ENCODE measurements at regions not wholly inside any gene's neighbourhood (a gene's known extent, or its start where the extent isn't known, plus 50 kb on each side); places are given as distances from the start of the nearest gene placed in this dataset.

- Histone ChIP-seq H4K20me1 (replicated peaks in 1 of 2; ENCODE audit: control insufficient read depth in 1 of 2, insufficient read depth in 2 of 2, low read length in 2 of 2) (no peaks in the 10 kb centered on the region), H3K27me3 (replicated peaks in 1 of 4; ENCODE audit: control insufficient read depth in 3 of 4, extremely low read depth in 1 of 4, insufficient read depth in 3 of 4, low read length in 3 of 4) (no peaks in the 10 kb centered on the region), H3K36me3 (ENCODE audit: control insufficient read depth in 2 of 4, insufficient read depth in 4 of 4, low read length in 3 of 4) (no peaks in the 10 kb centered on the region), H3K23me2 (ENCODE audit: low read depth, low read length) (no peaks in the 10 kb centered on the region), H3K27ac (ENCODE audit: low read depth, low read length) (no peak overlapping the region), H2BK15ac (ENCODE audit: low read length) (no peak overlapping the region), H4K8ac (ENCODE audit: extremely low read depth, insufficient read depth, low read length) (no peak overlapping the region), H3K79me1 (ENCODE audit: low read depth, low read length) (no peaks in the 10 kb centered on the region), H2BK12ac (ENCODE audit: low read depth, low read length) (no peak overlapping the region), H4K5ac (ENCODE audit: insufficient read length, low read depth, low read length) (no peak overlapping the region), H3K23ac (ENCODE audit: insufficient read length) (no peak overlapping the region), H2AFZ (ENCODE audit: low read length) (no peak overlapping the region), H3K79me2 (ENCODE audit: control insufficient read depth in 1 of 2, insufficient read depth in 2 of 2, low read length in 2 of 2) (no peaks in the 10 kb centered on the region), H2BK20ac (ENCODE audit: low read length) (no peak overlapping the region), H4K91ac (replicated peaks; ENCODE audit: insufficient read length, low read length) (no peak overlapping the region), H3K56ac (replicated peaks; ENCODE audit: insufficient read length, low read depth, low read length) (no peak overlapping the region), H3K4me2 (ENCODE audit: insufficient read depth in 1 of 2, low read depth in 2 of 2, low read length in 2 of 2) (no peak overlapping the region), H3K4ac (replicated peaks; ENCODE audit: insufficient read length, low read depth, low read length) (no peak overlapping the region), H3K18ac (ENCODE audit: extremely low read depth, low read length) (no peak overlapping the region), H3K9ac (replicated peaks in 1 of 4; ENCODE audit: extremely low read depth in 1 of 4, low read depth in 3 of 4, low read length in 3 of 4) (no peak overlapping the region), H2BK120ac (replicated peaks; ENCODE audit: low read depth, low read length) (no peak overlapping the region), H3K9me3 (ENCODE audit: insufficient read depth in 2 of 2, low read depth in 1 of 2, low read length in 1 of 2) (no peaks in the 10 kb centered on the region), H2BK5ac (ENCODE audit: low read depth, low read length) (no peak overlapping the region), H3K4me1 (replicated peaks in 1 of 4; ENCODE audit: control insufficient read depth in 3 of 4, insufficient read depth in 4 of 4, low read length in 3 of 4) (no peaks in the 10 kb centered on the region), H2AK5ac (ENCODE audit: low read depth, low read length) (no peak overlapping the region), H3K14ac (ENCODE audit: insufficient read length) (no peak overlapping the region), H3K4me3 (ENCODE audit: extremely low read depth in 1 of 4, insufficient read depth in 2 of 4, low read depth in 3 of 4, low read length in 4 of 4) (no peak overlapping the region)
- FAIRE-seq (no peak), DNase-seq (ENCODE audit: low read depth in 1 of 2, low spot score in 2 of 2) (no peak)
- ChIA-PET POLR2A (ENCODE audit: partially characterized antibody) (no interaction called here), CTCF (ENCODE audit: partially characterized antibody) (interaction anchor here (1.1 to 1.3 kb wide), 2 partner anchors 14 to 1330 kb away, joined by 3 read pairs; no protein-coding TSS in a partner anchor)
- 74% methylated on average over 3 of the region's 3 CpGs; no CpG with 5 or more reads in 1 of the 2 experiments for WGBS, 2 experiments (ENCODE audit: extremely low coverage in 1 of 2, insufficient coverage in 1 of 2, insufficient read length in 1 of 2, insufficient replicate concordance in 2 of 2, low coverage in 1 of 2, low lambda C conversion rate in 2 of 2, missing lambda C conversion rate in 1 of 2)
- TF ChIP-seq SP2 (IDR thresholded peaks at IDR 0.05; ENCODE audit: low read length) (no peak), HDAC6 (IDR thresholded peaks at IDR 0.05; ENCODE audit: low read depth, low read length) (no peak), SUZ12 (IDR thresholded peaks at IDR 0.05; ENCODE audit: low read length) (no peak), E2F6 (IDR thresholded peaks at IDR 0.05) (no peak), RAD21 (IDR thresholded peaks at IDR 0.05 in 1 of 2, conservative IDR thresholded peaks at IDR 0.05 in 1 of 2; ENCODE audit: low read depth in 2 of 2, low read length in 2 of 2) (no peak), KDM1A (IDR thresholded peaks at IDR 0.05; ENCODE audit: borderline replicate concordance, low read length) (no peak), BCL11A (IDR thresholded peaks at IDR 0.05; ENCODE audit: low read depth in 2 of 2, low read length in 2 of 2) (no peak), EZH2 (IDR thresholded peaks at IDR 0.05; ENCODE audit: low read depth, low read length, severe bottlenecking) (no peak), SIN3A (conservative IDR thresholded peaks at IDR 0.05 in 1 of 2, IDR thresholded peaks at IDR 0.05 in 1 of 2; ENCODE audit: low read depth in 1 of 2, low read length in 2 of 2) (no peak), RNF2 (IDR thresholded peaks at IDR 0.05; ENCODE audit: borderline replicate concordance, low read depth, low read length, missing control alignments, poor library complexity, severe bottlenecking) (no peak)
- TF ChIP-seq, protein P1, sequence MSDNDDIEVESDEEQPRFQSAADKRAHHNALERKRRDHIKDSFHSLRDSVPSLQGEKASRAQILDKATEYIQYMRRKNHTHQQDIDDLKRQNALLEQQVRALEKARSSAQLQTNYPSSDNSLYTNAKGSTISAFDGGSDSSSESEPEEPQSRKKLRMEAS (IDR thresholded peaks at IDR 0.05), result no peak
- TF ChIP-seq, protein P2, sequence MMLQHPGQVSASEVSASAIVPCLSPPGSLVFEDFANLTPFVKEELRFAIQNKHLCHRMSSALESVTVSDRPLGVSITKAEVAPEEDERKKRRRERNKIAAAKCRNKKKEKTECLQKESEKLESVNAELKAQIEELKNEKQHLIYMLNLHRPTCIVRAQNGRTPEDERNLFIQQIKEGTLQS (IDR thresholded peaks at IDR 0.05; ENCODE audit: insufficient read depth, low read depth, low read length), result no peak
Measured at GRCh38 chr12:126033751-126034150, 968.5 kb downstream of the AACS start.
